Suppressor macrophage treated with lipopolysaccharide for 1 hour (primary cell): ENCODE measurements at regions not wholly inside any gene's neighbourhood (a gene's known extent, or its start where the extent isn't known, plus 50 kb on each side); places are given as distances from the start of the nearest gene placed in this dataset.
"Not testable (repeated sequence)": the region's sequence is repeated elsewhere in the genome, so short reads cannot be mapped to it uniquely, and the experiment has no call there.

Experiments used
- DNase-seq, 3 donors: peaks; one replicate each; pipeline ENCODE4 v3.0.0-alpha.2; 2020 to 2022

DNA sequence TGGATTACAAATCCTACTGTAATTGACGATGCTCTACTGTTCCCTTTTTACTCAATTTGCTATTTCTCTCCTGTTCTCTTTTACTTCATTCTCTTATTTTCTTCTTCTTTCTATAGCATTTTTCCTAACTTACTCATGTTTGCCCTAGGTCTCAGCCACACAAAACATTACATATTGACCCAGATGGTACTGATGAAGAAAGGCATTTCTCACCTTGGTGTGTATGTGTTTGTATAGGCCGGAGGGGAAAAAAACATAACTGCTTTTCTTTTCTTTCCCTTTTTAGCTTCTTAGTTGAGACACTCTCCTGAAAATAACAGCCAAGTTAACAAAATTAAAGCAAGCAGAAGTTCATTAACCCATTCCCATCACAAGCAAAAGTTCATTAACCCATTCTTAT lies 1019.8 kb upstream of the CDH18 start:
- DNase-seq = no peak

DNA sequence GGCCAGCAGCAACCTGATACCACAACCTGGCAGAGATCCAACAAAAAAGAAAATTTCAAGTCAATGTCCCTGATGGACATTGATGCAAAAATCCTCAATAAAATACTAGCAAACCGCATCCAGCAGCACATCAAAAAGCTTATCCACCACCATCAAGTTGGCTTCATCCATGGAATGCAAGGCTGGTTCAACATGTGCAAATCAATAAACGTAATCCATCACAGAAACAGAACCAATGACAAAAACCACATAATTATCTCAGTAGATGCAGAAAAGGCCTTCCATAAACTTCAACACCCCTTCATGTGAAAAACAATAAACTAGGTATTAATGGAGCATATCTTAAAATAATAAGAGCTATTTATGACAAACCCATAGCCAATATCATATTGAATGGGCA lies 1000.9 kb upstream of the CDH18 start:
- not testable (repeated sequence) for DNase-seq

DNA sequence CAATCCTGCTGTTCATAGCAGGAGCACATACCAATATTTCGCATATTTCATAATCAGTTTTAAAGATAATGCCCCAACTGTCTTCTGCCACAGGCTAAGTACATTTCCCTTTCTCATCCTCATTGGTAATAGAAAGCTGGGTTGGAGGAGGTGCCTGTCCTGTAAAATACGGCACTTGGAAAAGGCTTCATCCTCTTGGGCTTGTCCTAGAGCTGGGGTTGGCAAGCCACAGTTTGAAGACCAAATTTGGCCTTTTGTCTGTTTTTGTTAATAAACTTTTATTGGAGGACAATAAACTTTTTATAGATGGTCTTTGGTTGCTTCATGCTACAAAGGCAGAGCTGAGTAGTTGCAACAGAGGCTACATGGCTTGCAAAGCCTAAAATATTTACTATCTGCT lies 997.8 kb upstream of the CDH18 start:
- no peak for DNase-seq

DNA sequence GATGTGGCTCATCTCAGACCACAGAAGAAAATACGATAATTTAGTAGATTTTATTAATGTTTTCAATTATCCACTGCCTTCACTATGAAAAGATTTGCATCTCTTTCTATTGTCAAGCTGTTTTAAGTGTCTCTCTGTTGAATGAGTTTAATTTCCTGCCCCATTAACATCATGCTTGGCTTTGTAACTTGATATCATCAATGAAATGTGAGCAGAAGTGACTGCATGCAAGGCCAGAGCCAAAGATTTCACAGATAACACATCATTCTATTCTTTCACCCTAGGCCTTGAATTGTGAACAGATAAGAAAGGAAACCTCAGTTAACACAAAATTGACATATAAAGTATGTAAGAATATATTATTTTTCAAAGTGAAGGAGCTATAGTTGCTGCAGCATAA lies 986.4 kb upstream of the CDH18 start:
- DNase-seq = no peak

DNA sequence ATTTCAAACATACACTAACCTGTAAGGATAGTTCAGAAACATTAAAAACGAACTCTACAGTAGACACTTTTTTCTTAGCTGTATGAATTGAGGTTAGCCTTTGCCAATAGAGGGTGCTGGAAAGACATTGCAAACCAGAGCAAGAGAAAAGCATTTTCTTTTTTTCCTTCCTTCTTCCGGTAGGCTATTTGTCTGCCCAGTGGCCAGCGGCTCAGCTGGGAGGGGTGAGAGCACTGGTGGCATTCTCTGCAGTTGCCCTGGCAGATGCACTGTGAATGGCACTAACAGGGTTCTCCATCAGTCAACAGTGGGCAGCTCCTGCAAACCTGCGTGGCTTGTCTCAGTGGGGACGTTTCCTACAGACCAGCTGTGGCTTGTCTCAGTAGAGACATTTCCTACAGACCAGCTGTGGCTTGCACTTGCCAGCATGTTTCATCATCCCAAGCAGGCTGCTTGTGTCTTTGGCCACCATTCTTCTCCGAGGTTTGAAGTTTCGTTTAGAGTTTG lies 984.5 kb upstream of the CDH18 start:
- no peak for DNase-seq

DNA sequence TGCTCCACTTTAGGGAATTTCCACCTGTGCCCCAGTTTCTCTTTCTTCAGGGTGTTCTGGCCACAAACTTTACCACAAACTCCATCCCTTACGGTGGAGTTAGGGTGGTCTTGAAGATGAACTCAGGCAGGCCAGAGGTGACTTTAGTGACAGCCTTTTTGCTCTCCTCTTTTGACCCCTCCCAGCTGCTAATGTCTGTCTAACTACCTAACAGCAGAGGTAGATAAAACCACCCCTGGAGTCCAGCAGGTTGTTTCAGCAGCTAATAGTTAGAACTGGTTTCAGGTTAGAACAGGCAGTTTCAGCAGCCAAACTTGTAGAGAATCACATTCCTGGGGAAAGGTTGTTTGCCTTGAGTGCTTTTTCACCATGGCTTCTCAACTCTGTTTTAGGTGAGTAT lies 971.3 kb upstream of the CDH18 start:
- no peak for DNase-seq

DNA sequence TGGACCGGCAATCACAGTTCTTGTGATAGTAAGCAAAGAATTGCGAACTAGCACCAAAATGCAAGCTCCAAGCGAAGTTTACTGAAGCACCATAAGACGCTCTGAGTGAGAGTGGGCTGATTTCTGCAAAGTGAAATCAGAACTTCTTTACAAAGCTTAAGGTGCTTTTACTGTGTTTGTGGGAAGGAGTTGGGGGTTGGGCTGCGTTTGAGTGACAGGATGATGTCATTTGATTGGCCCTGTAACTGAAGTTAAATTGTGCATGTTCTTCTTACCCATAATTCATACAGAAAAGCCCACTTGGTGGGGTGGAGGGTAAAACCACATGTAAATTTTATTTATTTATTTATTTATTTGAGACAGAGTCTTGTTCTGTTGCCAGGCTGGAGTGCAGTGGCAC lies 970.6 kb upstream of the CDH18 start:
- DNase-seq = no peak

DNA sequence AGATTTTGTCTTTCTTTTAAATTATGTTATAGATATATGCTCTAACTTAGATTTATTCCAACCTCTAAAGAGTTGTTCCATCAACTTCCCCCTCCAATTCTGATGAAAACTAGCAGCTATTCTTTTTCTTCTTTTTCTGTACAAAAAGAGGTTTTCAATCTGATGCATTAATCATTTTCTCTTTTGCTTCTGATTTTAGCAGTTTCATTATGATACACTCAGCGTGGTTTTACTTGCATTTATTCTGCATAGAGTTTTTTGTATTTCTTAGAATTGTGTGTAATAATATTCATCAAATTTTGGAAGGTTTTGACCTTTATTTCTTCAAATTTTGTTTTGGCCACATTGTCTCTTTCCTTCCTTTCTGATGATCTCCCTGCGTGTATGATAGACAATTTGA lies 968.1 kb upstream of the CDH18 start:
- no peak for DNase-seq

DNA sequence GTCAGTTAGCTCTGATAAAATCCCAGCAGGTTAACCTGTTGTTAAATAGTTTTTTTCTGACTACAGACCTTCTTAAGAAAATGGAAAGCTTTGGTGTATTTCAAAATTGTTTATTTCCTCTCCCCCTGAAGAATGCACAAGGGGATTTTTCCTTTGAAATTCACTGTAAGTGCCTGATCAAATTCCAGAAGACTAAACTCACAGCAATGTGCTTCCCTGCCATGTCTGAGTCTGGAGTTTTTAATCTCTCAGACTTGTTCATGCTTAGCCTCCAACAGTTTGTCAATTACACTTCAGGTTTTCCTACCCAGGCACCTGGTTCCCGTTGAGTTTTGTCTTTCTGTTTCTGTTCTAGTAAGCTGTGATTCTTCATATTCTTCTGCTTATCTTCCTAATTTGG lies 961.6 kb upstream of the CDH18 start:
- DNase-seq = no peak

DNA sequence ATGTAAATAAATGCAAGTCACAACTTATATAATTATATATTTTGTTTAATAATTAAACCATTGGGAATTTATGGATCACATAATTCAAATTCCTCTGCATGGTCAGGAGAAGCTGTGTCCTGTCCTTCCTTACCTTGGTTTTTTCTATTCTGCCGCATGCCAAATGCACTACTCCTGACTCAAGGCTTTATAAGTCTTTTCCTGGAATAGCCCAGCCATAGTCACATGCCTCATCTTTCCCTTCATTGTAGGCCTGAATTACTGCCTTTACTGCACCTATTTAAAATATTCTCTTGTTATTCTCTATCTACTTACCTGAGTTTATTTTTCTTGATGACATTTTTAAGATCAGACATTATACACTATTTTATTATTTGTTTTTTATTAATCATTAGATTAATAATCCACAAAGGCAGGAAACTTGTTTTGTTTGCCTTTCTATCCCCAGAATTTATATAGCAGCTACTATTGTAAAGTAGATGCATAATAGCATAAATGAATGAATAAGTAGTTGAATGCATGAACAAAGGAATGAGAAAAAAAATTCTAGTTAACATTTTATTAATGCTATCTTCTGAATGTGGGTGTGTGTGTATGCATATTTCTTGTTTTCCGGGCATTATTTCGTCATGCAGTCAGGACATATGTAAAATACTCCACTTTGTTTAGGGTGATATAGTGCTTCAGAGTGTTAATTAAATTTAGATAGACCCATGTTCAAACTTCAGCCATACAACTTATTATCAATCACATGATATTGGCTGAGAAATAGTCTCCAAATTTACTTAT lies 955.4 kb upstream of the CDH18 start:
- not testable (repeated sequence) for DNase-seq

DNA sequence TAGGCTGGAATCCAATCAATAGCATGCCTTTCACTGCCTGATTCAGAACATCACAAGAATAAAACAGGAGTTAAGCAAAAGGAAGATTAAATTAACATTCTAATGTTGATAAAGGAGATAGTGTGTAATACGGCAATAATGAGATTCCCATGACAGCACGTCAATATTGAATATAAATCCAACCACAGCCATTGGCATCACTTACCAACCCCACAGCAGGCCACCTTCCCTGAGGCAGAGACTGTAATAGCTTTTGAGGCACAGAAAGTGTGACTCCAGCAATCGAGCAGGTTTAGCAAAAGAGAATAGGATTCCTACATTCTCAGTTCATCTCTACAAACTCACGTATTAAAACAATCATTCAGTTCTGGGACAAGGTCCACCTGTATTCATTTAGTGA lies 954.6 kb upstream of the CDH18 start:
- DNase-seq = not testable (repeated sequence)

DNA sequence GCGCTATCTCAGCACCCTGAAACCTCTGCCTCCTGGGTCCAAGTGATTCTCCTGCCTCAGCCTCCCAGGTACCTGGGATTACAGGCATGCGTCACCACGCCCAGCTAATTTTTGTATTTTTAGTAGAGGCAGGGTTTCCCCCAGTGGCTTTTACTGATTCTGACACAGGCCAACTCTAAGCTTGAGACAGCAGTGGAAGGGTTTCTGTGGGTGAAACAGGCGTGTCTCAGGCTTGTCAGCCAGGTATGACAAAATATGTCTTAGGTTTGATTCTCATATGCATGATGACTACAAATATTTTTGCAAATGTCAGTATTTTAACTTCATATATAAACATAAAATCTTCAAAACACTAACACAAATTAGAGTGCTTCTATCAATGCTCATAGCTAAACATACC lies 952.8 kb upstream of the CDH18 start:
- DNase-seq = not testable (repeated sequence)

DNA sequence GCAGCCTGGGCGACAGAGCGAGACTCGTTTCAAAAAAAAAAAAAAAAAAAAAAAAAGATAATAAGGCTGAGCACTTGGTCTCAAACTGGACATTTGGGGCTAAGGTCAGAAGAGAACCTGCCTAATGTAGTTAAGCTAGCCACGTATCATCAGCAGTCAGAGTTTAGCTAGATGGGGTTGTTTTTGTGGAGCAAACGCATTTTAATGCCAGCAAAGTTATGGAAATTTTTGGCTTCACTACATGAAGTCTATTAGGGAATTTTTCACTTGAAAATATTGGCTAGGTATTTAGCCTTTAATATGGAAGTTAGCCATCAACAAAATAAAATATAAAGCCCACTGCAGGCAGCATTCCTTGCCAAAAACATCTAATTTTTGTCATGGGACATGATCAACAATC lies 902.9 kb upstream of the CDH18 start:
- not testable (repeated sequence) for DNase-seq

DNA sequence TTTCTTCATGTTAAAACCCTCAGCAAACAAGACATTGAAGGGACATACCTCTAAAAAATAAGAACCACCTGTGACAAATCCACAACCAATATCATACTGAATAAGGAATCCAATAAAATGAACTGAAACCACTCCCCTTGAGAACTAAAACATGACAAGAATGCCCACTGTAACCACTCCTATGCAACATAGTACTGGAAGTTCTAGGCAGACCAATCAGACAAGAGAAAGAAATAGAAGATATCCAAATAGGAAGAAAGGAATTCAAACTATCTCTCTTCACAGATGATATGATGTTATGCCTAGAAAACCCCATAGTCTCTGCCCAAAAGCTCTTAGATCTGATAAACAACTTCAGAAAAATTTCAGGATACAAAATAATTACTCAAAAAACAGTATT lies 887.7 kb upstream of the CDH18 start:
- DNase-seq = not testable (repeated sequence)

DNA sequence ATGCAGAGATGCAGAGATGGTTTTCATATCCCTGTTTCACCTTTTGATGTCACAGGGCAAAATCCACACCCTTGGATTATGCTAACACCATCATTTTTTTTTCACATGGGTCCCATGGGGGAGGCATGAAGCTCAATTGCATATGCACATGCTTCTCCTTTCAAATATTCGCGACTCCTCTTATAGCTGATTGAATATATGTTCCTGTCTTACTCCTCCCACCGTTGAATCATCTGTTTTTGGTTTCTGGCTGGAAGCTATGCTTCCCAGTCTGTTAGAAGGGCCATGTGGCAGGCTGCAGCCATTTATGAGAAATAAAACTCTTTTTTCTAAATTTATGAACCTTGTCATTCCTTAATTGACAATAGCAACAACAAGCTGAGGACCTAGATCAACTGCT lies 877.9 kb upstream of the CDH18 start:
- DNase-seq = not testable (repeated sequence)

DNA sequence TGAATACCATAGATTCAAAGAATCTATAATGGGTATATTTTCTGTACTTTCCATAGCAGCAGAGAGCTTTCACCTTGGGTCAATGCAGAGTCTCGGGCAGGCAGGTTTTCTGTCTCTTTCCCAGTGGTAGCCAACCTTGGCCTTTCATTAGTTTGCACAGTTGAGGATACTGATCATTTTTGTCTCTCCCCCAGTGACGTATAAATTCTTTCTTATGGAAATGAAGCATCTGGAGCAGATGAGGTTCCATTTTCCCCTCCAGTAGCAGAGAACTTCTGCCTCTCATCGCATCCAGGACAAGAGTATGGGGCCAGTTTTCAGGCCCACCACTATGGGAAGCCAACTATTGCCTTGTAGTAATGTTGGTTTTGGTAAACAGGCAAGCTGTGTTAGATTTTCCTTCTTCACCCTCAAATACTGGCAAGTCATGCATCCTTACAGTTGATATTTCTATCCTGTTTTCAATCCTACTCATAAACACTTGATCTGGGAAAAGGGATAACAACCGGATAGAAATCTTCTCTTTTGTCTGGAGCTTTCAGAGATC lies 845.2 kb upstream of the CDH18 start:
- DNase-seq = no peak

DNA sequence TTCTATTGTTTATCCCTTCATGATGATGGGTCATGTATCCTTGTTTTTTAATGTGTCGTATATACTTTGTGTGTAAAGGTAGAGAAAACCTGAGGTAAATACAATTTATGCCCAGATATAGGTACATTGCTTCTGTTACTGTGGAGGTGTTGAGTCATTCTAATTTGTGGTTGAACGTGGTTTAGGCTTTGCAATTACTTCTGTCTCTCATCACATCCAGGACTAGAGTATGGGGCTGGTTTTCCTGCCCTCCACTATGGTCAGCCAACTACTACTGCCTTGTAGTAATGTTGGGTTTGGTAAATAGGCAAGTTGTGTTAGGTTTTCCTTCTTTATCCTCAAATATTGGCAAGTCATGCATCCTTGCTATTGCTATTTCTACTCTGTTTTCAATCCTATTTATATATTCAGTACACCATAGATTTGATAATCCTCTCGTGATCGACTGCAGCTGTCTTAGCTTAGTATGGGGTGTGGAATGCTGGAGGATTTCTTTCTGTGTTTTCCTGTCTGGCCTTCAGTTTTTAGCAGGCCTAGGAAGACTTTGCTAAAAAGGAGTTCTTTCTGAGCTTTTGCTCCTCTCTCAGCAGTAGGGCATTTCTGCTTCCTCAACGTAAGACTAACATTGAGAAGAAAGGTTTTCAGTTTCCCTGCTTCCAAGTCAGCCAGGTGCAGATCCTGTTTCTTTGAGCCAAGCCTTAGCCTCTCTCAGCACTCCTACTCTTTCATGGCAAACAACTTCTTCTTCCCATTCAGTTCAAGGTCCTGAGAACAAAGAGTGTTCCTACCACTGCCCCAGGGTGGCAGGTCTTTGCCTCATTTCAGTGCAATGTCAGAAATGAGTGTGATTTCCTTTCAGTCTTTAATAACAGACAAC lies 844.4 kb upstream of the CDH18 start:
- no peak for DNase-seq

DNA sequence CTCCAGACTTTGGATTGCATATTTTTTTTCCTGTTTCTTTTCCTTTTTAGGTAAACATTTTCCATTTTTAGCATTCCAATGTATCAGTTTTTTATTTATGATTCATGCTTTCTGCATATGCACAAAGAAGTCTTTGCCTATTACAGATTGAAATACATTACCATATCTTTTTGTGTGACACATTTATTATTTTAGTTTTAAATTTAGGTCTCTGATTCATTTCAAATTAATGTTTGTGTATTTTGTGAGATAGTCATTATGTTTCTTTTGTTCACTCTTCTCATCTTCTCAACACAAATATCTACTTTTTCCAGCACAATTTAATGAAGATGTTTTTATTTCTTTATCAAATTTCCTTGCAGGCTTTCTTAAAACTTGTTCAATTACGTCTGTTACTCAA lies 838.0 kb upstream of the CDH18 start:
- not testable (repeated sequence) for DNase-seq

DNA sequence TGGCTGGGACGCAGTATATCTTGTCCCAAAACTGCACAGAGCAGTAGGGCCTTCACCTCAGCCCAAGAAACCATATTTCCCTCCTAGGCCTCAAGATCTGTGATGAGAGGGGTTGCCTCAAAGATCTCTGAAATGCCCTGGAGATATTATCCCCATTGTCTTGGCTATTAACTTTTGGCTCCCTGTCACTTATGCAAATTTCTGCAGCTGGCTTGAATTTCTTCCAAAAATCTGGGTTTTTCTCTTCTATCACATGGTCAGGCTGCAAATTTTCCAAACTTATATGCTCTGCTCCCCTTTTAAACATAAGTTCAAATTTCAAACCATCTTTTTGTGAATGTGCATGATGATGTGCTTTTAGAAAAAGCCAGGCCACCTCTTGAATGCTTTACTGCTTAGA lies 809.2 kb upstream of the CDH18 start:
- not testable (repeated sequence) for DNase-seq

DNA sequence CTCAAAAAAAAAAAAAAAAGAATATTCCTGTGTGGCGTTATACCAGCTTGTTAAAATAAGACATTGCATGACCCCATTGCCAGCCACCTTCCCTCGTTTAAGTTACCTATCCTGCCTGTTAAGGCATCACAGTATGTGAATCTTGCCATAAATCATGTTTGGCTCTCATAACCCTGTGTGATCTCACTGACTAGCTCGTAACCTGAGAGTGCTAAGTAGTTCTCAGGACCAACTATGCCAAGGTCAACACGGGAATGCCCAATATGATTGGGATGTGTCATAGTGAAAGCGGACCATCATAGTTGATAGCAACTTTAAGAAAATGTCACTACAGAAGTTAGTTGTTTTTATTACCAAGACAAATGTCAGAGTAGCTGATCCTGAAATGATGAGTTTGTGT lies 796.8 kb upstream of the CDH18 start:
- not testable (repeated sequence) for DNase-seq

DNA sequence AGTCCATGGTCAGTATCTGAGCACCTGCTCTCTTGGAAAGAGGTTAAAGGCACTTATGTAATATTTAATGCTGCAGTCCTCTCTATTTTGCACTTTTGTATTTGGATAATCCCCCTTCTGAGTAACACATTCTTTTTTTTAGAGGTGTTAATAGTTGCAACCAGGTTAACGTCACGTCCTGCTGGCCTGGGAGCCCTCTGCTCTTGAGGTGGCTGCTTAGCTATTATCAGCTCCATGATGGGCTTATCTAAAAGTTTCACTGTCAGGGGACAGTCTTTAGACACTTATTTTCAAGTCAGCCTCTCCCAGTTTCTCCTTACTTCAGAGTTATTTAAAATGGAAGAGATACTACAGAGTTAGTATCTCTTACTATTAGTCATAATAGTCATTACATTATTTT lies 795.5 kb upstream of the CDH18 start:
- DNase-seq = not testable (repeated sequence)

DNA sequence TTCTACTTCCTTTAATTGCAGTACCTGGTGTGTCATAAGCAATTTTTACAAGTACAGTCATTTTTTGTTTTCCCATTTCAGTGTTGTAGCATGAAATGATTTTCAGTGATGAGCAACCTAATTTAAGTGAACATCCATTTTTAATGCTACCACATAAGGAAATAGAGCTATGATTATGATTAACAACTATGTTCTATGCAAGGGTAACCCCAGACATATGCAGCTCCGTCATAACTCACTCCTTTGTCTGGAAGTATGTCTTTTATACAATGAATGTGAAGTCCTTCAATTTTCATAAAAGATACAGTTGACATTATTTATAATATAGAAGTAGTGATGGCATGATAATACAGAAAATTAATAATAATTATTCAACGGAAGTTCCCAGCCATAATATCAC lies 783.3 kb upstream of the CDH18 start:
- DNase-seq = not testable (repeated sequence)

DNA sequence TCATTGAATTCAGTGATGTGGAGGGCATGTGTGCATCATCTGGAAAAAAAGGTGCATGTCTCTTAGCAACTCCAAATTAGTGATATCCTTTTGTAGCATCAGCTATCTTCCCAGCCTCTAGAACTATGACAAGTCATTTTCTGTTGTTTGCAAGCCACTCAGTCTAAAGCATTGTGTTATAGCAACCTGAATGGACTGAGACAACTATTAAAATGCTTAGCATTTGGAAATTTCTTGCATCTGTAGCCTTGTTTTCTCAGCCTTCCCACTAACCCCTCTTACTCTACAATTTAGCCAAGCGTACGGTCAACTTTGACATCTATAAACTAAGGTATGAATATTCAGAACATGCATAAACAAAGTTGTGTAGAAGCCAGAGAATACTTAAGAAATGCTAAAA lies 777.1 kb upstream of the CDH18 start:
- DNase-seq = not testable (repeated sequence)

DNA sequence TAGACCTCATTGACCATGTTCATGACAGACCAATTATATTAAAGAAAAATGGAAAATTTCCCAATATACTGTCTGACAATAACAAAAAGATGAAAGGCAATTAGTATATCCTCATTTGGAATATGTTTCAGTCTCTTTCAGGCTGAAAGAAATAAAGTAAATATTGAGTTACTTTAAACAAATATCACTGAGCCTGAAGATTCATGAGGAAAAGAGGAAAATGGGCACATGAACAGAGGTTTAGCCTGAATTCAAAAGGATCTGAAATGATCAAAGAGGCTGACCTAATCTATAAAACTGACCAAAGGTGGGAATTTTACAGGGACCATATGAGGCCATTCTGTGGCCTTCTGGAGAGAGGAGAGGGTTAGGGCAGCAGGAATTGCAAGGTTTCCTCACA lies 771.5 kb upstream of the CDH18 start:
- not testable (repeated sequence) for DNase-seq
